Kidney capillary endothelial cell (primary cell): ENCODE measurements at regions not wholly inside any gene's neighbourhood (a gene's known extent, or its start where the extent isn't known, plus 50 kb on each side); places are given as distances from the start of the nearest gene placed in this dataset.

Experiments used
- DNase-seq: peaks from one replicate; pipeline ENCODE4 v3.0.0-alpha.2; 2018; ENCODE audit warnings: low spot score

- no peak for DNase-seq
Observed at GRCh38 chr11:92875473-92875872, 94.0 kb upstream of the MTNR1B start.

GRCh38 chr11:92879086-92879485 lies 90.4 kb upstream of the MTNR1B start:
- DNase-seq, result no peak

GRCh38 chr11:92880381-92880780 lies 89.1 kb upstream of the MTNR1B start:
- no peak for DNase-seq

GRCh38 chr11:92881940-92882450 lies 87.5 kb upstream of the MTNR1B start:
- DNase-seq, result no peak

- no peak for DNase-seq
Observed at GRCh38 chr11:92882828-92883611, 86.4 kb upstream of the MTNR1B start.

- no peak for DNase-seq
Observed at GRCh38 chr11:92885600-92885999, 83.9 kb upstream of the MTNR1B start.

GRCh38 chr11:92886243-92886905 lies 83.1 kb upstream of the MTNR1B start:
- peak; percentile 48 for DNase-seq

GRCh38 chr11:92888696-92889095 lies 80.8 kb upstream of the MTNR1B start:
- no peak for DNase-seq

GRCh38 chr11:92890846-92891245 lies 78.6 kb upstream of the MTNR1B start:
- no peak for DNase-seq

GRCh38 chr11:92892802-92893684 lies 76.4 kb upstream of the MTNR1B start:
- no peak for DNase-seq

GRCh38 chr11:92894197-92894596 lies 75.3 kb upstream of the MTNR1B start:
- no peak for DNase-seq

- DNase-seq, result no peak
Observed at GRCh38 chr11:92897487-92897886, 72.0 kb upstream of the MTNR1B start.

- DNase-seq, result no peak
Observed at GRCh38 chr11:92902417-92902816, 67.0 kb upstream of the MTNR1B start.

GRCh38 chr11:92907671-92908070 lies 61.8 kb upstream of the MTNR1B start:
- no peak for DNase-seq

GRCh38 chr11:92909214-92909613 lies 60.2 kb upstream of the MTNR1B start:
- DNase-seq, result no peak

GRCh38 chr11:92911478-92911877 lies 58.0 kb upstream of the MTNR1B start:
- DNase-seq, result no peak

GRCh38 chr11:92915551-92915950 lies 53.9 kb upstream of the MTNR1B start:
- no peak for DNase-seq

- no peak for DNase-seq
Observed at GRCh38 chr11:92916299-92916698, 53.2 kb upstream of the MTNR1B start.

- DNase-seq, result no peak
Observed at GRCh38 chr11:92917927-92918326, 51.5 kb upstream of the MTNR1B start.

- no peak for DNase-seq
Observed at GRCh38 chr11:92919048-92919447, 50.4 kb upstream of the MTNR1B start.
